GM13976 (cell line): ENCODE measurements at regions not wholly inside any gene's neighbourhood (a gene's known extent, or its start where the extent isn't known, plus 50 kb on each side); places are given as distances from the start of the nearest gene placed in this dataset.
A peak's percentile ranks its signal among the peaks of the same experiment; 100 is the strongest.

ENCODE experiments used
- DNase-seq: peaks from one replicate; pipeline ENCODE4 v3.0.0; 2012; ENCODE audit warnings: low spot score
- CTCF ChIP-seq: IDR thresholded peaks from 2 replicates; pipeline ENCODE4 v1.5.1; 2012; ENCODE audit warnings: borderline replicate concordance, mild to moderate bottlenecking; ENCODE audit not compliant: insufficient read depth; ENCODE audit errors: extremely low read depth, missing control alignments, control extremely low read depth
- in situ Hi-C: fragments of 300-500 bp; cut with MboI; formaldehyde crosslinking; loops from one replicate; pipeline ENCODE4 v1.12.0; 2022; ENCODE audit warnings: low sequenced_read_pairs, mixed read lengths, inconsistent platforms; ENCODE audit not compliant: unreplicated experiment

DNA sequence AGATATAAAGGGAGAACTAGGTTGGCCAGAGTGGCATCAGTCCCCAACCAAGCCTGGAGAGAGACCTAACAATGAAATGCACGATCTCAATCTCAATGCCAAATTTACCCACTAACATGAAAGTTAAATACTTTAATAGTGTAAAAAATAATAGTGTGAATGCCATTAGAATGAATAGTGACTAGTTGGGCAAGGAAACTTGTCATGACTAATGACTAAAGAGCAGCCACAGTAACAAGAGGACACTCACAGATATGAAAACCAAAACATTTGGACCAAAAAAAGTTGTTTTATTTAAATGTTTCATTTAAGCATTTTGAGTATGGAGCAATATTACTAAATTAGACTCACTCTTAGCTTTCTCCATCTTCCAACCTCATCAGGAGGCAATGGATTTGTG is 1853.8 kb downstream of the EFNA5 start:
- in situ Hi-C loops: no loop called here
- TF ChIP-seq CTCF: no peak
- DNase-seq: no peak

- in situ Hi-C loops: no loop called here
- DNase-seq: no peak
- no peak for TF ChIP-seq CTCF
These were observed 1858.4 kb downstream of the EFNA5 start for GRCh38 chr5:105812304-105812703.

DNA sequence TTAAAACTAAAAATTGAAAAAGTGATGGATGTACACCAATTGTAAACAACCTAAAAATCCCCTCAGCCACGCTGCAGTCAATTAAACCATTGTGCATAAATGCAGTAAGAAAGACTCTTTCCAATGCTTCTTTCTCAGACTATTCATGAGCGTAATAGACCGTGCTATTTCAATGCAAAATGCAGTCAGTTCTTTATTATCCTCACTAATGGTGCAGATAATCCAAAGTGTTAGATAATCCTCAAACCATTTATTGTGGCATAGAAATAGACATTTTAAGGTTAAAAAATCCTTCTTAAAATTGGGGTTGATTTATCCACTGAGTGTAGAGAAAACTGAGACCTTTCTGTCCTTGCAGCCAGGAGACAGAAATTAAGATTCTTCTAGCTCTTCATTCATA is 1862.8 kb downstream of the EFNA5 start:
- DNase-seq: no peak

GRCh38 chr5:105807290-105807689 is 1863.4 kb downstream of the EFNA5 start:
- in situ Hi-C loops: no loop called here
- no peak for TF ChIP-seq CTCF
- no peak for DNase-seq

More for the DNA sequence above, 1862.8 kb downstream of the EFNA5 start:
- TF ChIP-seq CTCF: no peak
- in situ Hi-C loops: no loop called here

- in situ Hi-C loops: no loop called here
These were observed 1864.1 kb downstream of the EFNA5 start for GRCh38 chr5:105806596-105806995.

GRCh38 chr5:105803431-105803830 is 1867.3 kb downstream of the EFNA5 start:
- no peak for TF ChIP-seq CTCF
- in situ Hi-C loops: no loop called here
- no peak for DNase-seq

More at GRCh38 chr5:105806596-105806995, 1864.1 kb downstream of the EFNA5 start:
- no peak for DNase-seq
- no peak for TF ChIP-seq CTCF

GRCh38 chr5:105794578-105794977 is 1876.2 kb downstream of the EFNA5 start:
- in situ Hi-C loops: no loop called here
- peak; percentile 7 for DNase-seq
- no peak for TF ChIP-seq CTCF
